HG02610 (cell line): ENCODE measurements at regions not wholly inside any gene's neighbourhood (a gene's known extent, or its start where the extent isn't known, plus 50 kb on each side); places are given as distances from the start of the nearest gene placed in this dataset.
"Not testable (repeated sequence)": the region's sequence is repeated elsewhere in the genome, so short reads cannot be mapped to it uniquely, and the experiment has no call there.

Source experiments
- ATAC-seq: cut with Tn5 transposase; IDR thresholded peaks from one replicate; pipeline ENCODE4 v1.9.1; 2021; ENCODE audit warnings: mild to moderate bottlenecking, moderate library complexity; ENCODE audit not compliant: unreplicated experiment

DNA sequence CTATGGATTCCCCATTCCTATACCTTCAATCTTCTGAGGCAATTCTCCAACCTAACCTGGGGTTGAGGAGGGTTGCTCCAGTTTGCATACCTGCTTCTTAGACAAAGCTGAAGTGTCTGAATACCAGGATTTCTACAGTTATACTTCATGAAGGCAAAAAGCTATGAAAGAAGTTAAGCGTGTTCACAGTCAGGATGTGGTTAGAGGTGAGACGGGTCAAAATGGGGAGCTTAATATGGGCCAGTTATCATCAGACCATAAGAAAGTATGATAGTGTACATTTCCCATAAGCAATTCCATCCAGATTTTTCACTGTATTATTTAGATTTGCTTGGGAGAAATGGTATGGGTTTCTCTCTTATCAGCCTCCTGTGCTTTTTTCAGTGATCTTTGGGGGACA lies 156.9 kb upstream of the FER start:
- ATAC-seq: no peak

DNA sequence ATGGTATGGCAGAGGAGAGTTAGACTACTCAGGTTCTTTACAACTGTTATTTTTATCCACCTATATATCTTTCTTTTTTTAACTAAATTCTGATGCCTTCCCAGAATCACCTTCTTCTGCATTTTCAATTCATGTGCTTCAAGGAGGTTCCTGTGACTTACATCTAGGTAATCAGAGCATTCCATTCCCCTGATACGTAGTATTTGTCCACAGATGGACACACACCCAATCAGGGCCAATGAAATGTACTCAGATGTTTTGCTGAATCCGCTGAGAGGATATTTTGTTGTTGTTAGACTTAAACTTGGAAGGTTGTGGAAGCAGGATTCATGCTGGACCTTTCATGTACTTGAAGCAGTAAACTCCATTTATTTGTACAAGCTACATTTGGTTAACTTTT lies 159.4 kb upstream of the FER start:
- no peak for ATAC-seq

DNA sequence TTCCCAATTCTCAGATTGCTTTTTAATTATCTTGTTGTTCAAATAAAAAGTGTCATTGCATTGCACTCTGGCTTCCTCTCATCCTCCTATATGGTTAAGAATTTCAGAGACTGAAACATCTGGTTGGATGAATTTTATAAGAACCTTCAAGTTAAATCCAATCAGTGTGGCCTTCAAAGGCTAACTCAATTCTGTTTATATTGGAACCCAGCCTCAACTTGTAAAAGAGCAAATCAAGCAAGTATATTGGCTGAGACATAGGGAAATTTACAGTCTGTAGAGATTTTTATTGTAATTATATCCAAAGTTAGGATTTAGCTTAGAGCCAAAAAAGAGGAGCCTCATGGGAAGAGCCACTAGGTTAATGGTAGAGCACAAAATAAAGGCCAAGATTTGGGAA lies 159.9 kb upstream of the FER start:
- no peak for ATAC-seq

DNA sequence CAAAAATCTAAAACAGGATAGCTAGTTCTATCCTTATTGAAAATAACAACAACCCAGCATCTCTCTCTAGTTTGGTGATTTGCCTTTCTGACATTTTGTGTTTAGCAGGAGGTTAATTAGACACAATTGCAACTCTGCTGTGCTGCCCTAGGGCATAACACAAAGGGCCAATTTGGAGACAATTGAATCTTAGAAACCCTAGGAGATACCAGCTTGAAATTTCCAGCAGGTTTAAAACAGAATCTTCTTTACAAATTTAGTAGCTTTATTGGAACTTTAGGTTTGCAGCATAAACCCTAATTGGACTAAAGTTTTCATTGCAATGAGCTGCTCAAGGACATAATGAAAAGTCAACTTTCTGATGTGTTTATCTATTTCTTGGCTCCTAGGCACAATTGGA lies 166.7 kb upstream of the FER start:
- no peak for ATAC-seq

DNA sequence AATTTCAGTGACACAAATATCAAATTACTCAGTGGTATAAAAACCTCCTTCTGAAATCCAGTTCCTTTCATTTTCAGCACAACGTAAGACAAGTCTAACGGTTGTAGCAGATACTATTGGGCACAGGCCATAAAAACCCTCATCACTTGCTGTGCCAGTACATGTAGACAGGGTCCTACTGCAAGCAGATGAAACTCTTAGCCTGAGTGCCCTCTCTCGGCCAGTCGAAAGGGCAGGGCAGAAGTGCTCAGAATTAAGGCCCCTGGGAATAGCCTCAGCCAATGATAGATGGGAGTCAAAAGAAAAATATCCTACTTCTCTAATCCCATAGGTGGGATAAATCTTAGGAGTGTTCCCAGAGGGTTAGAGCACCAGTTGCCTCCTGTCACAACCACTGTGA lies 168.5 kb upstream of the FER start:
- no peak for ATAC-seq

DNA sequence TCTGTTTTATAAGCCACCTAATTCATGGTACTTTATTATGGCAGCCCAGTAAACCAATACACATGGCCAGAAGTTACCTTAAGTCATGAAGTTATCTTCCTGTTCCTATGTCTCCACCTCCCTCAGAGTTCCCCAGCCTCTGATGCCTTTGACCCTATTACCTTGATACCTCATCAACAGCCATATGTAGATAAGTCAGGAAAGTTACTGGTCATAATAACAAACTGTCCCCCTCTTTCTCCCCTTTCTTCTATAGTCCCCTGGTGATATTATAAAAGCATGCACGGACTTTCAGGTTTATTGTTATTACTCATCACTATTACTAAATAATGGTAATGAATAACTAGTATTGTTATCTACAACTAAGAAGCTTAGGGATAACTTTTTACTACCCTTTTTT lies 168.9 kb upstream of the FER start:
- no peak for ATAC-seq

DNA sequence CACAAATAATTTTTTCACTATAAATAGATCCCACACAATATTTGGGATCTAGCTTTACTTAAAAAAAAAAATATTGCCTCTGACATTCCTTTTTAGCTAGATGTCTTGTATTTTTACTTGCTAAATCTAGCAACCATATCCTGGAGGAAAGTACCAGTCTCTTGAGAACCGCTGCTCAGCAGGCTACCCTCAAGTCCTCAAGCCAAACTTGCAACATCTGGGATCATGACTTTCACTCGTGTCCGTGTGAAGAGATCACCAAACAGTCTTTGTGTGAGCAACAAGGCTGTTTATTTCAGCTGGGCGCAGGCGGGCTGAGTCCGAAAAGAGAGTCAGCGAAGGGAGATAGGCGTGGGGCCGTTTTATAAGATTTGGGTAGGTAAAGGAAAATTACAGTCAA lies 180.3 kb upstream of the FER start:
- ATAC-seq: no peak

DNA sequence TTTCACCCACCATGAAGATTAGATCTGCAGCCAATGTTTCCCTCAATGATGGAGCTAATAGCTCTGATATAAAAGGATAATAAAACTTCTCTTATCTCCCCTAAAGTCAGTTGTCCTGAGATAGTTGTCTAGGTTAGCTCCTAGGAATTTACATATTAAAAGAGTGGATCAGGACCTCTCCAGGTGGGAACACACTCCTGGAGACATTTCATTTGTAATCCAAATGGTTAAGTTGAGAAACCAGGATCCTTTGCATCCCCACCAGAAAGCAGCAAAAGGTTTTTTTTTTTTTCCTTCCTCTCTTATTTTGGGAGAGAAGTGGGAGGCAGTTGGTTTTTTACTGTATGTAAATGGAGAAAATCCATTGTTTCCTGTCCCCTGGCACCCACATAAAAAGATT lies 182.5 kb upstream of the FBXL17 start:
- no peak for ATAC-seq

DNA sequence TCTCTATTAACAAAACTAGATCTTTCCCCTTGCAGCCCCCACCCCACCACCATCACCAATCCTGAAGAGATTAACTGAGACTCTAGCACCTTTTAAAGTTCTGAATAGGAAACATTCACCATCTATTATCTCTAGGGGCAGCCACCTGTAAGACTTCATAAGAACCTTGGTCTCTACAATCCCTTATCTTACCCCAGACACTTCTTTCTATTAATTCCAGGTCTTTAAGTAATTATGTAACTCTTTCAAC lies 180.2 kb upstream of the FBXL17 start:
- ATAC-seq: no peak

DNA sequence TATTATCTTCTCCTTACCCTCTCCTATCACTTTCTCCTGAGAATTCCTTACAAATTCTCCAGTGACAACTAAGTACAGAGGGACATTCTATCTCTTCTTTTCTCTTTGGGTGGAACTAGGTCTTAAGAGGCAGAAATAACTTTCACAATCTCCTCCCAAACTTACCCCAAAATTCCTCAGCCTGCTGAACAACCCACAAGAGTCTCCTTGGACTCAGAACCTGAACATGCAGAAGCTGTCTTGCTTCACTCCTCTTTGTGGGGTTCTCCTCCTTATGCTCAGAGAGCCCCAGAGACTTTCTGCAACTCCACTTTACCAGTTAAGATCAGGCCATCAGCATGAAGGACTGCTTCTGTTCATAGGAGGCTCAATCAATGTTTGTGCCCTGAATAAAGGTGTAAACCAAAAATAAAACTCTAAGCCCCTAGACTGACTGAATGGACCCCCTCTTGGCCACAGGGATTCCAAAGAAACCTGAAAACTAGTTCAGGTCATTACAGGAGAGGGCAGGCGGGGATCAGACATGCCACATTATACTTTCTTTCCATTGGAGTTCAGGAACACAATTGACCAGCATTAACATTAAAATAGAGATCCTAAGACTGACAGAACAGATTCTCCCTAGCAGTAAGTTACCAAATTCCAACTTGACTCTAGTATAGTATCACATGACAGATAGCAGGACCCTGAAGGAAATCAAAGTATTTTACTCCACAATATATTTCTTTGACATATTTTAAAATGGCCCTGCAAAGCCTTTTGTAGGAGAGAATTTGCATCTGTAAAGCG lies 179.7 kb upstream of the FBXL17 start:
- no peak for ATAC-seq

DNA sequence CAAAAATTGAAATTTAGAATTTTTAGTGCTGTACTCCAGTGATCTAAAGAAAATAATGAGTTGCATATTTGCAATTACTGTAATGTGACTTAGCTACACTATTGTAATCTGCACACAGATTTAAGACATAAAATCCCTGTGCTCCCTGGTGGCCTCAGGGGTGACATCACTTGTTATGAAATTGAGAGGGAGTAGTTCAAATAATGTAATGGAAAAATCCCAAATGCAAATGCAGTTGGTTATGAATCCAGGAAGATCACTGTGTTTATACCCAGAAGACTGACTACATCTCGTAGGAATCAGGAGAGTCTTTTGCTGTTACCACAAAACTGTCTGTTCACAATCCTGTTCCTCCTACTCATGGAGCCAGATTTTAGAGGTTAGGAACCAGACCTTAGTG lies 178.7 kb upstream of the FBXL17 start:
- no peak for ATAC-seq

DNA sequence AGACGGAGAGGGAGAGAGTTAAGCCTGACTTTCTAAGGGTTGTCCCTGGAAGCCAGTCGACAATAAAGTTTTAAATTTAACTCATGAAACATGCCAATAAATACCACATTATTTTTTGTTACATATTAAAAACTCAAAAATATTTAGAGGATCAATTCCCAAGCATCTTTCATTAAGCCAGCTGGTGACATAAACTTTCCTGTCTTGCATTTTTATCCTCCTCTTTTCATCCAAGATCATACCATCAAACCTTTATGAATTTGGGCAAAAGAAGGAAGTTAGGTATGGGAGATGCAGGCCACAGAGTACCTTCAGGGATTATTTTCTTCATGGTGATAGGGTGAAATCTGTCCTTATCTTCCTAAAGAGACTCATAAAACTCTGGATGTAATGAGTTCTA lies 178.3 kb upstream of the FBXL17 start:
- ATAC-seq: no peak

DNA sequence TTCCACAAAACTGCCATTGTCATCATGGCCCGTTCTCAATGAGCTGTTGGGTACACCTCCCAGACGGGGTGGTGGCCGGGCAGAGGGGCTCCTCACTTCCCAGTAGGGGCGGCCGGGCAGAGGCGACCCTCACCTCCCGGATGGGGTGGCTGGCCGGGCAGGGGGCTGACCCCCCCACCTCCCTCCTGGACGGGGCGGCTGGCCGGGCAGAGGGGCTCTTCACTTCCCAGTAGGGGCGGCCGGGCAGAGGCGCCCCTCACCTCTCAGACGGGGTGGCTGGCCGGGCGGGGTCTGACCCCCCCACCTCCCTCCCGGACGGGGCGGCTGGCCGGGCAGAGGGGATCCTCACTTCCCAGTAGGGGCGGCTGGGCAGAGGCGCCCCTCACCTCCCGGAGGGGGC lies 176.9 kb upstream of the FBXL17 start:
- not testable (repeated sequence) for ATAC-seq

DNA sequence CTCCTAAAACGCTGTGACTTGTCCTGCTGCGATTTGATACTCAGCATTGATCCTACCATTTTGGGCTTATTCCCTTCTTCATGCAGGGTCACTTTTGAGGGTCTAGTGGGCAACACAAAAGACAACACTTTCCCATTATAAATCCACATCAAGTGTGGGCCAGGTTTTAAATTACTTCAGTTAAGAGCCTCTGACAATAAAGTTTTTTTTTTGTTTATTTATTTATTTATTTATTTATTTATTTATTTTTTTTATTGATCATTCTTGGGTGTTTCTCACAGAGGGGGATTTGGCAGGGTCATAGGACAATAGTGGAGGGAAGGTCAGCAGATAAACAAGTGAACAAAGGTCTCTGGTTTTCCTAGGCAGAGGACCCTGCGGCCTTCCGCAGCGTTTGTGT lies 176.2 kb upstream of the FBXL17 start:
- ATAC-seq: not testable (repeated sequence)

DNA sequence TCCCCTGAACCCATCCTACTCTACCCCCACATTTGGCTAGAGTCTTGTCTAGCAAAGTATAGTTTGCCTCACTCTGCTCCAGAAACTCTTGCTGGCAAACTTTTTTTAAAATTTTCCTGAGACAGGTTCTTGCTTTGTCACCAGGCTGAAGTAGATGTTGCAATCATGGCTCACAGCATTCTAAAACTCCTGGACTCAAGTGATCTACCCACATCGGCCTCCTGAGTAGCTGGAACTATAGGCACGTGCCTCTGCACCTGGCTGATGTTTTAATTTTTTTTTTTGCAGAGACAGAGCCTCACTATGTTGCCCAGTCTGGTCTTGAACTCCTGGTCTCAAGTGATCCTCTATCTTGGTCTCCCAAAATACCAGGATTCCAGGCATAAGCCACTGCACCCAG lies 175.8 kb upstream of the FBXL17 start:
- ATAC-seq: no peak

DNA sequence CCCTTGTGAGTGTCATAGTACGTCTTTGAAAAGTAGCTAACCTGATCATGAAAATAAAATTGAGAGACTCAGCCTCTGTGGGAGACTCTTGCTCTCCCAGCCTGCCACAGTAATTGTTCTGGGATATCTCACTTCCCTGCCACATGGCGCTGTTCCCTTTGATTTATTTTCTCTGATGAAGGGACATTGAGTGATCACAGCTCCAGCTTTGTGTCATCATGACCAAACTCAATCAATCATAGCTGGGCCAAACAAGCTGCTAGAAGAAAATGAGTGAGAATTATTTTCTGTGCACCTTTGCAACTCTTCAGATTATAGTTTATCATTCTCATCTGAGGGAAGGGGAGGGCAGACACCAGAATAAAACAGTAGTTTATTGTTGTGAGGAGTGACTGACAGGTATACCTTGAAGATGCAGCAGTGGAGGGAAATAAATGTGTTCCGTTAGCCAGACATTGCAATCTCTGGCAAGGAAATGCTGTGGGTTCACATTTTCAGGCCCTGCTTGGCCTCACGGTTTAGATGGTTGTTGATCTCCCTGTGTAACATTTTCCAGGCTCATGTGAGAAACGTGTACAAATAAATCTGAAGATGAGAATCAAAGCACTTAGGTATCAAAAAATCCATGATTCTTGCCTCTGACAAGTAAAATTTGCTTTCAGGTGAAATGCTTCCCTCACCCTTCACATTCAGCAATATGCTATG lies 174.7 kb upstream of the FBXL17 start:
- no peak for ATAC-seq

DNA sequence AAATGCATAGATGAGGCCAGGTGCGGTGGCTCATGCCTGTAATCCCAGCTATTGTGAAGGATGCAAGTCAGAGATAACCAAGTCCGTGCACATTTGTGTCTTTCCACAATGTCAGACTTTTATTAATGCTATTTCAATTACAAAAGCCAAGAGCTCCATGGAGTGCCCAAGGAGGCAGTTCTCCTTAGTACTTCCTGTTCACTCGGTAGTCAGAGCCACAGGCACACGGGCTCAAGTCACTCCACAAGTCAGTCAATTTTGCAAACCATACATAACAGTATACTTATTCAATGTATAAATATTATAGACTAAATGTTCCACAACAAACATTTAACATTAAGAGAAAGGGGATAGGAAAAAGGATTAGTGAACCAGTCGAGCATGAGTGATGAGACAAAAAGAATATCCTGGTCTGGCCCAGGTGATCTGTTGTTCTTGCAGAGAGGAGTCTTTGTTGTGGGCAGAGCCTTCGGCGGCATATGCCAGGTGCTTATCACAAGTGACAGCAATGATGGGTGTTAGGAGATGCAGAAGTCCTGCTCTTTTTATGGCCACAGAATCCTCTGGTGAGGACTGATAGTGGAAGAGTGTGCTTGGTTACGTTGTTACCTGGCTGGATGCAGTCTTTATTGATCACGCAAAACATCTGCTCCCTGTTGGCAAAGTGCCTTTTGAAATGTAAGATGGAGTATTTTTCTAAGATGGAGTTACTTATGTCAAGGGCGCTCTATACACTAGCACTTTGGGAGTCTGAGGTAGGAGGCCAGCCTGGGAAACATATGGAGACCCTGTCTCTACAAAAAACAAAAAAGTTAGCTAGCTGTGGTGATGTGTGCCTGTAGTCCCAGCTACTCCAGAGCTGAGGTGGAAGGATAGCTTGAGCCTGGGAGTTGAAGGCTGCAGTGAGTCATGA lies 167.0 kb upstream of the FBXL17 start:
- no peak for ATAC-seq

DNA sequence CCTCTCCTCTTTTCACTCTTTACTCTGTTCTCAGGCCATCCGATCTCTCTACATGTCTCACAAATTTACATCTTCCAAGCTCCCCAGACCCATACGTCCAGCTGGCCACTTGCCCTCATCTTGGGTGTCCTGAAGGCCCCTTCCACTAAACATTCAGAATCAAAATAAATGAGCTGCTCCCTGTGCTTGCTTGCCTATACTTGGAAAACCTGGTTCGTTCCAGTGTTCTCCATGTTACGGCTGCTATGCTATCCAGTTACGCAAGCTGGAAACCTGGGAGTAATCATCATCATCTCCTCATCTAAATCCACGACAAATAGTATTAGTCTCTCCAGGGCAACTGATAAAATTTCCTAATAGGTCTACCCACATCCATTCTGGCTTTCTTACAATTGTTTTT lies 165.0 kb upstream of the FBXL17 start:
- no peak for ATAC-seq

DNA sequence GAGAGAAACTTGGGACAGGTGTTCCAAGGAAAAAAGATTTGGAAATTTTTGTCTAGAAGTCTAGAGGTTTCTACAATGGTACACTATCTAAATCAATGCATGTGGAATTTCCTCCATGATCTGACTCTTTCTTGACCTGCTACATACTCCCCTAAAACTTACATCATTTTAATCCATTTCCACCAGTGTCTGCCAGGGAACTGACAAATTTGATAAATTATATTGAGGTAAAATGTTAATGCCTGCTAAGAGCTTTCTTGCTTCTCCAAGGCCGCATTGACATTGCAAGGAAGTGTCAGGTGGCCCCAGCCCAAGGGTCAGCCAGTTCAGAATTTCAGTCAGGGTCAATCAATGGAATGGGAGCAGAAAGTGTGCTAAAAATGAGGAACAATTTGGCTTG lies 163.4 kb upstream of the FBXL17 start:
- no peak for ATAC-seq

DNA sequence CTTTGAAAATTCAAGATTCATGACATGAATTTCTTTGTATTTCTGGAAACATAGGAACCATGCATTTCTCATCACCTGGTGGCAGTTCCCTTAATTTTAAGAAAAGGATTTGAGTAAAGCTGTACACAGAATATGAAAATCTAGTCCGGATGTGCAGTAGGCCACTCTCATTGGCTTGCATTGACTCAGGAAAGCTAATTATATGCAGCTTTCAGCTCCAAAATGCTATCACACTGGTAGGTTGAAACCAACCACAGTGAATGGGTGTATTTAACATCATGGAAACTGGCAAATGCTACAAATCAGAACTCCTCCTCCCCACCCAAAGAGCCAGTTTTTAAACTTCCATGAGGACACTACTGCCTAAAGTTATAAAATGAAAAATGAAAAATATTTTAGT lies 161.6 kb upstream of the FBXL17 start:
- ATAC-seq: peak; percentile 65

DNA sequence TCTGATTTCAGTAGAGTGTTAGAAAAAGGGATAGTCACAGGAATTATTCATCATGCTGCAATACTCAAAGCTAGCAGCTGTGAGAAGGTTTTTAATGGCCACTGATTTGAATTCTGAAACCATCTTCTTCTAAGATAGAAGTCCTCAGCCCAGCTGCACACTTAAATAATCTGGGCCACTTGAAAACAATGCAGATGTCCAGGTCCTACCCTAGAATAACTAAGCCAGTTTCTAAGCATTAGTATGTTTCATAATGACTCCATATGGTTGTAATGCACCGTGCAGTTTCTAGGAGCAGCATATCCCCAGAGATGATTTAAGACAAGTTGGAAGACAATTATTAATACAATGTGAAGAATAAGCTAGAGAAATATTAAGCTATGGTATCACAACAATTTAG lies 159.9 kb upstream of the FBXL17 start:
- ATAC-seq: peak; percentile 63

DNA sequence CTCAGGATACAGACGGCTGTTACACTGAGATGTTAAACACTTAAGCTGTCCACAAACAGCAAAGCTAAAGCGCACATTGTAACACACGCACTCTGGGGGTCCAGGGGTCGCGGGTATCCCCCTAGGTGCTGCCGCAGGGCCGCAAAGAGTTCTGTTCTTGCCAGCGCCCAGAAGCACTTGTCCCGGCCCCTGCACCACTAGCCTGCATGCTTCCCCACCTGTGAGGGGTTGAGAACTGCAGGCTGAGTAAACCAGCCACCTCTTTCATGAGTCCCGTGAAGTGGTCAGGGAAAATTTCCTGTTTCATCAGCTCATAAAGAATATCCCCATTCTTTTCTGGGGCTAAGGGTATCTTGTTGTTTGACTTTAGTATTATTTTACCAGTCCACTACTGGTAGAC lies 154.4 kb upstream of the FBXL17 start:
- no peak for ATAC-seq
